Ramos (cell line): ENCODE measurements at regions not wholly inside any gene's neighbourhood (a gene's known extent, or its start where the extent isn't known, plus 50 kb on each side); places are given as distances from the start of the nearest gene placed in this dataset.

Source experiments
- in situ Hi-C: fragments of 300-500 bp; cut with MboI; formaldehyde crosslinking; loops from one replicate; pipeline ENCODE4 v1.14.3; 2022; ENCODE audit warnings: low sequenced_read_pairs; ENCODE audit not compliant: unreplicated experiment

DNA sequence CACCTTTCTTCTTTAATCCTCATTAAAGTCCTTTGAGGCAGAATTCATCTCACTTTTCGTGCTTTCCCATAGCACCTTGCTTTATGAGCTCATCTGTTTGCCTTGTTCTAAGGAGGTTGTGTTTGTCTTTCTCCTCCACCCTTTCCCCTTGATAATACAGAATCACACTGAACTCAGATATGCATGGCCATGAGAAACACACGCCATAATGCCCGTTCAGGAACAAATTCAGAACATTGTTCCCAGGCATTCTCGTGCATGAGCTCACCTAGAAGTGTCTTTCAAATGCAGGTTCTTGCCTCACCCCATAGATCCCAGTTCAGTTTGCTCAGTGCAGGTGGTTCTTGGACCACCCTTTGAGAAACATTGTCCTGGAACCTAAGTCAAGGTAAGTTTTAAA lies 71.1 kb downstream of the TMEM114 start:
- in situ Hi-C loops = no loop called here

- in situ Hi-C loops = no loop called here
These were observed 73.0 kb downstream of the TMEM114 start for GRCh38 chr16:8517280-8517679.

- in situ Hi-C loops = no loop called here
These were observed 73.8 kb downstream of the TMEM114 start for GRCh38 chr16:8516471-8516870.

- in situ Hi-C loops = no loop called here
These were observed 77.2 kb downstream of the TMEM114 start for GRCh38 chr16:8512941-8513624.

- in situ Hi-C loops = no loop called here
These were observed 78.8 kb downstream of the TMEM114 start for GRCh38 chr16:8511464-8511863.

DNA sequence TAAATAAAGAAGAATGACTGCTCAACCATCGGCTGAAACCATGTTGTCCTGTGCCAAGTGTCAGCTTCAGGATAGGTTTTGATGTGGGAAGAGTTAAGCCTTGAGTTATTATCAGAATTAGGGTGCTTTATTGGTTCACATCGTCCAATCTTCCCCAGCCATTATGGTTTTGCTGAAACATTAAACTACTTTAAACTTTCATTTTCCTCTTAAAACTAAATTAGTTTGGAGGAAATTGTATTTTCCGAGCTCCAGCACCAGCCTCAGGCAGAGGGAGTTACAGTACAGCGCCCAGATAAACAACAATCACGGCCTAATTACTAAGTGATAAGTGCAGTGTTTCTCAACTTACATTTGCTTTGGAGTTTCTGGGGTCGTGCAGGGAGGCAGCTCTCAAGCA lies 80.2 kb downstream of the TMEM114 start:
- in situ Hi-C loops = no loop called here

DNA sequence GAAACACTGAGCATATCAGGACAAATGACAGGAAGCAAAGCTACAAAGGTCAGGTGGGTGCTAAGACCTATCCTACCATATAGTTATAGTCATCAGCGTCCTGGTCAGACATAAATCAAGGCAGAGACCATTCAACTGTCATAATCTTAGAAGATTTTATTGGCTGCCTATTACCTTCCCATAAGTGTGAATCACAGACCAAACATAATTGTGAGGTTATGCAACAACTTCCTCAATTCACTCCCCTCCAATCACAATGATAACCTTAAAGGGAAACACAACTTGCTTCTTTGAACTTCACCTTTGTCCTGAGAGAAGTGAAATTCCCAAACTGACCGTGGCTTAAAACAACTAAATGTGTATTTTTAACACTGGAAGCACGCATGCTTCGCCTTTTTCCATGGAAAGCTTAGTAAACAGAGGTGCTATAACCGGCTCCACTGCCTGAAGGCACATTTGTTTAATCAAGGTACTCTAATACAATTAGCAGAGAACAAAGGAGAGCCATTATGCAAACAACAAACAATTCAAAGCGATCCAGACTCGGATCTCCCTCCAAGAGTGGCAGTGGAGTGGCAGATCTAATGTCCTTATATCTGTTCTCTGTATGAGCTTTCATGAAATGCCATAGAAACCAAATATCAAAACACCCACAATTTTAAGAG lies 84.9 kb downstream of the TMEM114 start:
- in situ Hi-C loops = no loop called here

- in situ Hi-C loops = no loop called here
These were observed 87.9 kb downstream of the TMEM114 start for GRCh38 chr16:8502446-8502845.

DNA sequence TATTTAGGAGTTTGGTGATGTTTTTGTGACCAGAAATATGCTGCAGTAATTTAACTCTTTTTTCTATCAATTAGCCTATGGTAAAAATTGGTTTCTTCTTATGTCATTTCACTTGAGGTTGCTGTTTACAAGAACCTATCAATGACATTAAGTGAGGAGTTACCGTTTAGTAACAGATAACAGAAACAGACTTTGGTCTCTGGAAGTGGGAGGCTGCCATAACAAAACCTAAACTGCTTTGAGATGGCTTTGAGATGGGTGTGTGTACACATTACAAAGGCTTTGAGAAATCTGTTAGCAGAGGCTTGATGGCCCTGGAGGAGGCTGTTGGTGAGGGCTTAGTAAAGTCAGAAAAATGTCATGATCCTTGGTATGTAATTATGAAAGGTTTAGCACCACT lies 90.0 kb downstream of the TMEM114 start:
- in situ Hi-C loops = no loop called here

DNA sequence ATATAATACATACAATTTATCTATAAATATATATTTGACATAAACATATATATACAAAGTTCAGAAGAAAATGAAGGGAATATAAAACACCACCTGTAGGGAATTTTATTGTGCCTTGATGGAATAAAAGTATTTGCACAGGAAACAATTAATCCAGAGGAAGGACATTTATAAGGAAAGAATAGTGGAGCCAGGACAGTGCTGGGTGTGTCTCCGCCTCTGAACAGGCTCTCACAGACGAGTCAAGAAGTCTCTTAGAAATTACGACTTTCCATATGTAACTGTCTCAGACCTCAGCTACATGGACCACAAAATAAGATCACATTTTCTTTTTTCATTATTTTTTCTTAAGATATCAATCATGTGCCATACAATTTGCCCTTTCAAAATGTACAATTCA lies 93.9 kb downstream of the TMEM114 start:
- in situ Hi-C loops = no loop called here

DNA sequence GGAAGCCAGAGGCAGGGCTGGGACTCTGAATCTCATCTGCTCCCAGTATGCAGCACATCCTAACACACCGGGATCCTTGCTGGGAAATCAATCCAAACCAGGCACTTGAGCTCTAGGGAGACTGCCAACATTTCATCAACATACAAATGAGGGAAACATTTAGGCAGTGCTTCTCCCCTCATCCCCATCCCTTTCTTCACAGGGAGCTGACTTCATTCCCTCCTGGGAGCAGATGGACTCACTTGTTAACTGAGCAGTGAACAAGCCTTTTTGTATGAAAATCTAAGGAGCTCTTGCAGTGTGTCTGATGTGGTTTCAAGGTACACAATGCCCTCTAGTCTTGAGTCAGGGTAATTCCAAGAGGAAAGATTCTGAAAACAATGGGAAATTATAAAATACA lies 96.3 kb downstream of the TMEM114 start:
- in situ Hi-C loops = no loop called here

GRCh38 chr16:8492690-8493089 lies 97.6 kb downstream of the TMEM114 start:
- in situ Hi-C loops = no loop called here

GRCh38 chr16:8489580-8489979 lies 100.7 kb downstream of the TMEM114 start:
- in situ Hi-C loops = no loop called here

GRCh38 chr16:8486985-8487384 lies 103.3 kb downstream of the TMEM114 start:
- in situ Hi-C loops = no loop called here

GRCh38 chr16:8483396-8483795 lies 106.9 kb downstream of the TMEM114 start:
- in situ Hi-C loops = no loop called here

GRCh38 chr16:8481810-8482209 lies 108.5 kb downstream of the TMEM114 start:
- in situ Hi-C loops = no loop called here

DNA sequence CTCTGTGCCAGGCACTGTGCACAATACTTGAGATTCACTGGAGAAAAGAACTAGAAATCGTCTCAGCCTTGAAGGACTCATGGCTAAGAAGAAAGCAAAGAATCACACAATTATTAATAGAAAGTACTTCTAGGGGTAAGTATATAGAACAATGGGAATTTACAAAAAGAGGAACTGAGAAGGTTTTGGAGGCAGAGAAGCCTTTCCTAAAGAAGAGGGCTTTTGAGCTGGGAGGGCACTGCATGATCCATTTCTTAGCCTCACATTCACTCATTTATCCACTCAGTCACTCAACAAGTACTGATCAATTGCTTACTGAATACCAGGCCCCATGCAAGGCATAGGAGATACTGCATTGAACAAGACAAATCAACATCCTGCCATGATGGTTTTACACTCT lies 113.5 kb downstream of the TMEM114 start:
- in situ Hi-C loops = no loop called here

- in situ Hi-C loops = no loop called here
These were observed 115.7 kb downstream of the TMEM114 start for GRCh38 chr16:8474587-8474986.

GRCh38 chr16:8469102-8469778 lies 121.1 kb downstream of the TMEM114 start:
- in situ Hi-C loops = no loop called here

DNA sequence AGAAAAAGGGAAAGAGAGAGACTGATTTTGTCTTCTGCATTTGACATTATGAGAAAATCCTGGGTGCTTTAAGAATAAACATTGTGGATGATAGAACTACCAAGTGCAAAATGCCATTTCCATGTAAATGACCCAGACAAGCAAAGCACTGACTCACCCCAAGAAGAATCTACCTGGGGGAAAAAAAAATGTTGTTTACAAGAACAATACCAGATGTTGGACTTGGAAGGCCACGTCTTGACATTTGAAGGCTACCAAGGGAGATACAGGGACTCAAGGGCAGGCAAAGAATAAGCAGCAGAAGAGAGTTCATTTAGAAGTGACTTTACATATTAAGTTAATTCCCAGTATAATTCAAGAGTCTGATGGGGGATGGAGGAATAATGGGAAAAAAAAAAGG lies 125.3 kb downstream of the TMEM114 start:
- in situ Hi-C loops = no loop called here

GRCh38 chr16:8459085-8459733 lies 131.1 kb downstream of the TMEM114 start:
- in situ Hi-C loops = no loop called here
